A549 (cell line): ENCODE measurements at regions not wholly inside any gene's neighbourhood (a gene's known extent, or its start where the extent isn't known, plus 50 kb on each side); places are given as distances from the start of the nearest gene placed in this dataset.

Experiments
- CTCF ChIP-seq: fragments of >200 bp; sonication (Bioruptor Twin); formaldehyde crosslinking; IDR thresholded peaks from 3 replicates; pipeline ENCODE4 v1.5.1; 2016
- HOXA7 ChIP-seq: fragments of 250-450 bp; sonication (Bioruptor Pico); IDR thresholded peaks from 2 replicates; pipeline ENCODE4 v1.5.0; 2020; ENCODE audit warnings: mild to moderate bottlenecking, moderate library complexity
- KDM1A ChIP-seq: fragments of 200-600 bp; sonication (generic); IDR thresholded peaks from 2 replicates; pipeline ENCODE4 v1.6.1; 2016; ENCODE audit warnings: low read depth, mild to moderate bottlenecking
- MAX ChIP-seq: IDR thresholded peaks from 2 replicates; pipeline ENCODE4 v1.6.1; 2012
- POLR2A ChIP-seq: IDR thresholded peaks from 2 replicates; pipeline ENCODE4 v1.6.1; 2012; ENCODE audit warnings: mild to moderate bottlenecking, low read length
- RCOR1 ChIP-seq: fragments of 150-350 bp; IDR thresholded peaks from 2 replicates; pipeline ENCODE4 v1.6.1; 2014; ENCODE audit warnings: antibody characterized with exemption, low read length, low read depth

- no peak for TF ChIP-seq POLR2A
- no peak for TF ChIP-seq HOXA7 (CRISPR knock-in tag)
- no peak for TF ChIP-seq RCOR1
- TF ChIP-seq CTCF = no peak
- no peak for TF ChIP-seq MAX
- no peak for TF ChIP-seq KDM1A
Measured at GRCh38 chr15:67957435-67958132, 96.5 kb upstream of the PIAS1 start.
